ENCODE measurements at regions not wholly inside any gene's neighbourhood (a gene's known extent, or its start where the extent isn't known, plus 50 kb on each side); places are given as distances from the start of the nearest gene placed in this dataset.
"Not testable (repeated sequence)": the region's sequence is repeated elsewhere in the genome, so short reads cannot be mapped to it uniquely, and the experiment has no call there.

DNA sequence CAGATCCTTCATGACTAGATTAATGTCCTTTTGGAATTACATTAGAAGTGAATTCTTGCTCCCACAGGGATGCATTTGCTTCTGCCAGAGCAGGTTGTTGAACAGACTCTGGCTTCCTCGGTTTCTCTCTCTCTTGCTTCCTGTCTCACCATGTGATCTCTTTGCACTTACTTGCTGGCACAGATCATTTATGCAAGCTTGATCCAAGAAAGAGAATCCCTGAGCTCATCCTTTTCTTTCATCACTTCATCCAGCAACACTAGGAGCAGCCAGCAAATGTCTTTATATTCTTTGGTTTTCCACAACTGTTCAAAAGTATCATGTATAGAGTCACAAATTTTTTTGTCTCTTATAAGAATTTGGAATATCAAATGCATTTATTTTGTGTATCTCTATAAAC is 313.5 kb downstream of the ZNF326 start:
- no peak for DNase-seq
- Histone ChIP-seq H3K27ac (ENCODE audit: insufficient read depth in 1 of 2, low read depth in 1 of 2, low read length in 2 of 2, poor library complexity in 1 of 2, severe bottlenecking in 2 of 2) (no peak overlapping the region), H3K27me3 (replicated peaks in 2 of 5; ENCODE audit: control insufficient read depth in 4 of 5, insufficient read depth in 5 of 5, low read length in 4 of 5) (no peaks in the 10 kb centered on the region), H3K9me3 (ENCODE audit: control extremely low read depth in 1 of 5, control insufficient read depth in 4 of 5, insufficient read depth in 2 of 5, low read depth in 1 of 5, low read length in 4 of 5) (peaks cover 0 to 6% (median 0%) of the 10 kb centered on the region in 5 experiments), H3K36me3 (ENCODE audit: control insufficient read depth in 4 of 4, insufficient read depth in 4 of 4, low read length in 3 of 4) (no peaks in the 10 kb centered on the region), H3K4me3 (ENCODE audit: control insufficient read depth in 1 of 7, extremely low read depth in 1 of 7, insufficient read depth in 4 of 7, low read depth in 2 of 7, low read length in 6 of 7) (no peak overlapping the region), H3K4me1 (ENCODE audit: control extremely low read depth in 1 of 4, control insufficient read depth in 4 of 4, insufficient read depth in 4 of 4, low read length in 3 of 4) (no peaks in the 10 kb centered on the region)
- WGBS (ENCODE audit: insufficient coverage), result 100% methylated on average over 1 of the region's 1 CpG
- ChIA-PET CTCF (no interaction called here), POLR2A (no interaction called here)

DNA sequence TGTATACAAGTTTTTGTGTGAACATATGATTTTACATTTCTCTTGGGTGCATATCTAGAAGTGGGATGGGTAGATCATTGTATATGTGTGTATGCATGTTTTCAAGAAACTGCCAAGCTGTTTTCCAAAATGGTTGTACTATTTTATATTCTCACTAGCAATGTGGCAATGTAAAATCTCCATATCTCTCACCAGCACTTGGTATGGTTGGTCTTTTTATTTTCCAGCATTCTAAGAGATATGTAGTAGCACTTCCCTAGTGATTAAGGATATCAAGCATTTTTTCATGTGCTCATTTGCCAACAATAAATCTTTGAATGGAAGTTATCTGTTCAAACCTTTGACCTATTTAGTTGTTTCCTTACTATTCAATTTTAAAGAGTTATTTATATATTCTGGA is 310.7 kb downstream of the ZNF326 start:
- CTCF ChIA-PET, result no interaction called here
- Histone ChIP-seq H3K9me3 (ENCODE audit: control extremely low read depth in 1 of 5, control insufficient read depth in 4 of 5, insufficient read depth in 2 of 5, low read depth in 1 of 5, low read length in 4 of 5) (peaks cover 0 to 6% (median 0%) of the 10 kb centered on the region in 5 experiments), H3K4me3 (ENCODE audit: control insufficient read depth in 1 of 7, extremely low read depth in 1 of 7, insufficient read depth in 4 of 7, low read depth in 2 of 7, low read length in 6 of 7) (no peak overlapping the region), H3K4me1 (ENCODE audit: control extremely low read depth in 1 of 4, control insufficient read depth in 4 of 4, insufficient read depth in 4 of 4, low read length in 3 of 4) (no peaks in the 10 kb centered on the region), H3K27ac (ENCODE audit: insufficient read depth in 1 of 2, low read depth in 1 of 2, low read length in 2 of 2, poor library complexity in 1 of 2, severe bottlenecking in 2 of 2) (no peak overlapping the region), H3K36me3 (ENCODE audit: control insufficient read depth in 4 of 4, insufficient read depth in 4 of 4, low read length in 3 of 4) (no peaks in the 10 kb centered on the region), H3K27me3 (replicated peaks in 2 of 5; ENCODE audit: control insufficient read depth in 4 of 5, insufficient read depth in 5 of 5, low read length in 4 of 5) (no peaks in the 10 kb centered on the region)
- DNase-seq, result no peak
- POLR2A ChIA-PET, result no interaction called here

DNA sequence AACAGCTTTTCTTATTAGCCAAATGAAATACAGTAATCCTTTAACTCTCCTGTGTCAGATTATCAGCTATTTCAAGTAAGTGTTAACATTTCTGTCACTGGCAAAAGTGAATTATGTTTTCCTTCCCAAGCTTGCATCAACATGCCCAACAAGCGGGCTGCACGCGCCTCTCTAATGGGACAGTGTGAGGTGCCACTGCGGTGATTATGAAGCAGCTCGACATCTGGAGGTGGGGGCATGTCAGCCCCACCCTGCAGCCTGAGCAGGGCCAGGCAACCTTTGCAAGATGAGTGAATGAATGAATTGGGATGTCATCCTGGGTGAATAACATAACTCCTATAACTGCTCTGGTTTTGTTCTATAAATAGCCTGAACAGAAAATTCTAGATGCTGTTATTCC is 301.4 kb downstream of the ZNF326 start:
- WGBS (ENCODE audit: insufficient coverage), result 84% methylated on average over 4 of the region's 5 CpGs
- CTCF ChIA-PET, result no interaction called here
- DNase-seq, result no peak
- H3K36me3 ChIP-seq (ENCODE audit: control insufficient read depth in 4 of 4, insufficient read depth in 4 of 4, low read length in 3 of 4), result no peaks in the 10 kb centered on the region
- POLR2A ChIA-PET, result no interaction called here
- no peak overlapping the region for H3K4me3 ChIP-seq (ENCODE audit: control insufficient read depth in 1 of 7, extremely low read depth in 1 of 7, insufficient read depth in 4 of 7, low read depth in 2 of 7, low read length in 6 of 7)
- H3K9me3 ChIP-seq (ENCODE audit: control extremely low read depth in 1 of 5, control insufficient read depth in 4 of 5, insufficient read depth in 2 of 5, low read depth in 1 of 5, low read length in 4 of 5), result no peaks in the 10 kb centered on the region
- no peaks in the 10 kb centered on the region for H3K27me3 ChIP-seq (replicated peaks in 2 of 5; ENCODE audit: control insufficient read depth in 4 of 5, insufficient read depth in 5 of 5, low read length in 4 of 5)
- H3K4me1 ChIP-seq (ENCODE audit: control extremely low read depth in 1 of 4, control insufficient read depth in 4 of 4, insufficient read depth in 4 of 4, low read length in 3 of 4), result no peaks in the 10 kb centered on the region
- no peak overlapping the region for H3K27ac ChIP-seq (ENCODE audit: insufficient read depth in 1 of 2, low read depth in 1 of 2, low read length in 2 of 2, poor library complexity in 1 of 2, severe bottlenecking in 2 of 2)

DNA sequence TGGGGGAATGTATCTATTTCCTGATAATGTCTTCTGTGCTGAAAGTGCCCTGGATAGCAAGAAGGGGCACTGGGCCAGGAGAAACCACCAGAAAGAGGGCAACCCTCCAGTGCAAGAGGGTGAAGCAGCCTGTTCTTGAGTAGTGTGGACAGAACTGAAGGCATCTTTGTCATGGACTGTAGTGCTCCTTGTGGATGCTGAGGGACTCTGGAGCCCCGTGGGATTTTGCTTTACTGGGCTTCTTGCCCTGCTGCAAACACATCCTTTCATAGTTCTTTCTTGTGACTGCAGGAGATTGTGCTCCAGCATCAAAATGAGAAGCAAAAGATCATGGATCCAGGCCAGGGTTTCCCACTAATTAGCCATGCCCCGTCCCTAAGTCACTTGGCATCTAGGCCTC is 300.6 kb downstream of the ZNF326 start:
- Histone ChIP-seq H3K4me1 (ENCODE audit: control extremely low read depth in 1 of 4, control insufficient read depth in 4 of 4, insufficient read depth in 4 of 4, low read length in 3 of 4) (no peaks in the 10 kb centered on the region), H3K36me3 (ENCODE audit: control insufficient read depth in 4 of 4, insufficient read depth in 4 of 4, low read length in 3 of 4) (no peaks in the 10 kb centered on the region), H3K9me3 (ENCODE audit: control extremely low read depth in 1 of 5, control insufficient read depth in 4 of 5, insufficient read depth in 2 of 5, low read depth in 1 of 5, low read length in 4 of 5) (no peaks in the 10 kb centered on the region), H3K27me3 (replicated peaks in 2 of 5; ENCODE audit: control insufficient read depth in 4 of 5, insufficient read depth in 5 of 5, low read length in 4 of 5) (no peaks in the 10 kb centered on the region), H3K27ac (ENCODE audit: insufficient read depth in 1 of 2, low read depth in 1 of 2, low read length in 2 of 2, poor library complexity in 1 of 2, severe bottlenecking in 2 of 2) (no peak overlapping the region), H3K4me3 (ENCODE audit: control insufficient read depth in 1 of 7, extremely low read depth in 1 of 7, insufficient read depth in 4 of 7, low read depth in 2 of 7, low read length in 6 of 7) (no peak overlapping the region)
- CTCF ChIA-PET, result no interaction called here
- WGBS (ENCODE audit: insufficient coverage), result 63% methylated on average over 1 of the region's 2 CpGs
- no peak for DNase-seq
- POLR2A ChIA-PET, result no interaction called here

DNA sequence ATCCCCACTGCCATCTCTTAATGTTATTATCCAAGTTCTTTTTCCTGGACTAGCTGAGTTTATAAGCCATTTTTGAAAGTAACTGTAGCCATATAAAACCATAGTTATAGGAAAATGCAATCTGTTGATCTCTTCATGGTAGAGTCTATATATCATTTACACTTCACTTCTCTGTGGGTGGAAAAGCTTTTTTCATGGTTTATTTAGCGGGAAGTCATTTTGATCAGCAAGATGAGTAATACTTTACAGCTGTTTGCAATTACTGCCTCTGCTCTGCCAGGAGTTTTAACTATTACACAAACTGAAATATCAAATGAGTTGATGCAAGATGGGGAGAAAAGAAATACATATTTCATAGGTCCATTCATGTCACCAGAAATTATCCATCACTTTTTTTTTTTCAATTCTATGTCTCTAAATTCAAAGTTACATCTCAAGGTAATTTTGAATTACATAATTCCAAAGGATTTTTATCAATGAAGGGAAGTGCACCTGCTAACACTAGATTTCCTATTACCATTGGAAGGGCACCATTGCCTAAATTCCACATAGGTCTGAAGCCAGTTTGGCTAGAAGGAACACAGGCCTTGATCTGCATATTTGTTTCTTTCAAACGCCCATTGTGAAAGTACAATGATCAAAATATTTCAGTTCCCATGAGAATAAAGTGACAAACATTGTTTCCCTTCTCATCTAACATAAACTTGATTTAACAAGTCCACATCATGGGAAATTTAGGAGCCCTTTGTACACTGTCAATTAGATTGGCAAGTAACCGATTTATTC is 296.7 kb downstream of the ZNF326 start:
- H3K4me1 ChIP-seq (ENCODE audit: control extremely low read depth in 1 of 4, control insufficient read depth in 4 of 4, insufficient read depth in 4 of 4, low read length in 3 of 4), result no peaks in the 10 kb centered on the region
- H3K4me3 ChIP-seq (ENCODE audit: control insufficient read depth in 1 of 7, extremely low read depth in 1 of 7, insufficient read depth in 4 of 7, low read depth in 2 of 7, low read length in 6 of 7), result no peak overlapping the region
- H3K27me3 ChIP-seq (replicated peaks in 2 of 5; ENCODE audit: control insufficient read depth in 4 of 5, insufficient read depth in 5 of 5, low read length in 4 of 5), result no peaks in the 10 kb centered on the region
- POLR2A ChIA-PET, result no interaction called here
- no peak overlapping the region for H3K27ac ChIP-seq (ENCODE audit: insufficient read depth in 1 of 2, low read depth in 1 of 2, low read length in 2 of 2, poor library complexity in 1 of 2, severe bottlenecking in 2 of 2)
- H3K9me3 ChIP-seq (ENCODE audit: control extremely low read depth in 1 of 5, control insufficient read depth in 4 of 5, insufficient read depth in 2 of 5, low read depth in 1 of 5, low read length in 4 of 5), result no peaks in the 10 kb centered on the region
- WGBS (ENCODE audit: insufficient coverage), result 83% methylated on average over 1 of the region's 3 CpGs
- CTCF ChIA-PET, result no interaction called here
- H3K36me3 ChIP-seq (ENCODE audit: control insufficient read depth in 4 of 4, insufficient read depth in 4 of 4, low read length in 3 of 4), result no peaks in the 10 kb centered on the region
- no peak for DNase-seq

DNA sequence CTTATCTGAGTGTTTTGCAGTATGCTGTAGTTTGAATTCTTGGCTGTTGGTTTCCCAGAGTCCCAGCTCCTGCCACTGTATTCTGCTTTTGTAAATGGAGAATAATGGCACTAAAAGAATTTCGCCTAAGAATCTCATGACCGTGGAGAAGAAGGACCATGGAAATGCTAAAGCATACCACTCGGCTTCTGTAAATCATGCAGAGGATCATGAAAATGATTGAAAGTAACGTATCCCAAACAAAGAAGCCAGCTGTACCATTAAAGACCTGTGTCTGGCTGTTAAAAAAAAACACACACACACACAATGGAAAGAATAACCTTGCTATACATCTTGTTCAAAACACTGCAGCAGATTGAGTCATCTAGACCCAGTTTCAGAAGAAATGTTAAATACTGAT is 287.9 kb downstream of the ZNF326 start:
- no peaks in the 10 kb centered on the region for H3K4me1 ChIP-seq (ENCODE audit: control extremely low read depth in 1 of 4, control insufficient read depth in 4 of 4, insufficient read depth in 4 of 4, low read length in 3 of 4)
- H3K4me3 ChIP-seq (ENCODE audit: control insufficient read depth in 1 of 7, extremely low read depth in 1 of 7, insufficient read depth in 4 of 7, low read depth in 2 of 7, low read length in 6 of 7), result no peak overlapping the region
- 98% methylated on average over 3 of the region's 4 CpGs for WGBS (ENCODE audit: insufficient coverage)
- CTCF ChIA-PET, result no interaction called here
- POLR2A ChIA-PET, result no interaction called here
- no peaks in the 10 kb centered on the region for H3K9me3 ChIP-seq (ENCODE audit: control extremely low read depth in 1 of 5, control insufficient read depth in 4 of 5, insufficient read depth in 2 of 5, low read depth in 1 of 5, low read length in 4 of 5)
- no peak for DNase-seq
- no peak overlapping the region for H3K27ac ChIP-seq (ENCODE audit: insufficient read depth in 1 of 2, low read depth in 1 of 2, low read length in 2 of 2, poor library complexity in 1 of 2, severe bottlenecking in 2 of 2)
- no peaks in the 10 kb centered on the region for H3K36me3 ChIP-seq (ENCODE audit: control insufficient read depth in 4 of 4, insufficient read depth in 4 of 4, low read length in 3 of 4)
- no peaks in the 10 kb centered on the region for H3K27me3 ChIP-seq (replicated peaks in 2 of 5; ENCODE audit: control insufficient read depth in 4 of 5, insufficient read depth in 5 of 5, low read length in 4 of 5)

DNA sequence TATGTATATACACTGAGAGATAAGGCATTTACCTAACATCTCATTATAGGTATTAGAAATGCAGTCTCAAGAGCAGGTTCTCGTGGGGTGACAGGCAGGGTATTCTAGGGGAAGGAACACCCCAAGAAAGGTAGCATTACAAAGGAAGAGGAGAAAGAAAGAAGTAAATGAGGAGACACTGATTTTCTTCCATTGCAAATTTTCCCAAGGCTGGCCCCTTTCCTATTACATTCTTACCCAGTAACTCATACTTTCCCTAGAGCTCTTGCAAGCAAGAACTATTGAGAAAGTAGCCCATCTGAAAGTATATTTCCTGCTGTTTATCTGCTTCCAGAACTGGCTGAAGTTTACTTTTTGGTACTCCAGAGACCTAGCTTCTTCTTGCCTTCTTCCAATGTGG is 287.0 kb downstream of the ZNF326 start:
- H3K27me3 ChIP-seq (replicated peaks in 2 of 5; ENCODE audit: control insufficient read depth in 4 of 5, insufficient read depth in 5 of 5, low read length in 4 of 5); H3K9me3 ChIP-seq (ENCODE audit: control extremely low read depth in 1 of 5, control insufficient read depth in 4 of 5, insufficient read depth in 2 of 5, low read depth in 1 of 5, low read length in 4 of 5); H3K36me3 ChIP-seq (ENCODE audit: control insufficient read depth in 4 of 4, insufficient read depth in 4 of 4, low read length in 3 of 4); H3K4me1 ChIP-seq (ENCODE audit: control extremely low read depth in 1 of 4, control insufficient read depth in 4 of 4, insufficient read depth in 4 of 4, low read length in 3 of 4); POLR2A ChIA-PET; CTCF ChIA-PET; H3K4me3 ChIP-seq (ENCODE audit: control insufficient read depth in 1 of 7, extremely low read depth in 1 of 7, insufficient read depth in 4 of 7, low read depth in 2 of 7, low read length in 6 of 7); DNase-seq; H3K27ac ChIP-seq (ENCODE audit: insufficient read depth in 1 of 2, low read depth in 1 of 2, low read length in 2 of 2, poor library complexity in 1 of 2, severe bottlenecking in 2 of 2): not testable (repeated sequence)
- WGBS (ENCODE audit: insufficient coverage), result no CpG with 5 or more reads among the region's 1 CpG
